ENCODE measurements at regions not wholly inside any gene's neighbourhood (a gene's known extent, or its start where the extent isn't known, plus 50 kb on each side); places are given as distances from the start of the nearest gene placed in this dataset.
A peak's percentile ranks its signal among the peaks of the same experiment; 100 is the strongest.

- Histone ChIP-seq H3K4me3 (no peak overlapping the region), H3K4me1 (ENCODE audit: control insufficient read depth in 1 of 2, low read depth in 2 of 2) (peaks cover 6 to 36% of the 10 kb centered on the region in 2 donors), H3K9me3 (no peaks in the 10 kb centered on the region), H3K27me3 (replicated peaks; ENCODE audit: insufficient read depth) (no peaks in the 10 kb centered on the region), H3K27ac (no peak overlapping the region), H3K36me3 (no peaks in the 10 kb centered on the region)
- ATAC-seq (ENCODE audit: insufficient number of reproducible peaks, low FRiP score, low read depth) (peak; percentile 46), DNase-seq (ENCODE audit: low spot score) (no peak)
- TF ChIP-seq CTCF (IDR thresholded peaks at IDR 0.05) = no peak
These were observed 161.7 kb upstream of the CXCL13 start for GRCh38 chr4:77443941-77444340.

- H3K4me1 ChIP-seq (ENCODE audit: control insufficient read depth in 1 of 2, low read depth in 2 of 2) = peaks cover 6 to 44% of the 10 kb centered on the region in 2 donors
- DNase-seq (ENCODE audit: low spot score) = no peak
- TF ChIP-seq CTCF (IDR thresholded peaks at IDR 0.05) = no peak
- no peak overlapping the region for H3K4me3 ChIP-seq
- no peak for ATAC-seq (ENCODE audit: insufficient number of reproducible peaks, low FRiP score, low read depth)
- peak overlapping the region in 1 of 2 donors; percentile 14 for H3K27ac ChIP-seq
- no peaks in the 10 kb centered on the region for H3K9me3 ChIP-seq
- H3K27me3 ChIP-seq (replicated peaks; ENCODE audit: insufficient read depth) = no peaks in the 10 kb centered on the region
- H3K36me3 ChIP-seq = no peaks in the 10 kb centered on the region
These were observed 159.8 kb upstream of the CXCL13 start for GRCh38 chr4:77445823-77446222.

GRCh38 chr4:77446601-77447000, 159.0 kb upstream of the CXCL13 start:
- ATAC-seq (ENCODE audit: insufficient number of reproducible peaks, low FRiP score, low read depth) = no peak

GRCh38 chr4:77449171-77449570, 156.4 kb upstream of the CXCL13 start:
- H3K27ac ChIP-seq = no peak overlapping the region
- ATAC-seq (ENCODE audit: insufficient number of reproducible peaks, low FRiP score, low read depth) = no peak
- H3K4me3 ChIP-seq = no peak overlapping the region
- no peak for TF ChIP-seq CTCF (IDR thresholded peaks at IDR 0.05)
- peaks cover 6 to 34% of the 10 kb centered on the region in 2 donors for H3K4me1 ChIP-seq (ENCODE audit: control insufficient read depth in 1 of 2, low read depth in 2 of 2)
- no peaks in the 10 kb centered on the region for H3K9me3 ChIP-seq
- DNase-seq (ENCODE audit: low spot score) = no peak
- no peaks in the 10 kb centered on the region for H3K27me3 ChIP-seq (replicated peaks; ENCODE audit: insufficient read depth)
- no peaks in the 10 kb centered on the region for H3K36me3 ChIP-seq

More at GRCh38 chr4:77446601-77447000, 159.0 kb upstream of the CXCL13 start:
- H3K36me3 ChIP-seq = no peaks in the 10 kb centered on the region
- H3K4me1 ChIP-seq (ENCODE audit: control insufficient read depth in 1 of 2, low read depth in 2 of 2) = peaks cover 6 to 44% of the 10 kb centered on the region in 2 donors
- H3K9me3 ChIP-seq = no peaks in the 10 kb centered on the region
- H3K4me3 ChIP-seq = no peak overlapping the region
- DNase-seq (ENCODE audit: low spot score) = no peak
- no peak for TF ChIP-seq CTCF (IDR thresholded peaks at IDR 0.05)
- H3K27ac ChIP-seq = peak overlapping the region in 1 of 2 donors; percentile 3
- no peaks in the 10 kb centered on the region for H3K27me3 ChIP-seq (replicated peaks; ENCODE audit: insufficient read depth)

GRCh38 chr4:77450006-77450405, 155.6 kb upstream of the CXCL13 start:
- ATAC-seq (ENCODE audit: insufficient number of reproducible peaks, low FRiP score, low read depth) = no peak
- Histone ChIP-seq H3K9me3 (no peaks in the 10 kb centered on the region), H3K27me3 (replicated peaks; ENCODE audit: insufficient read depth) (no peaks in the 10 kb centered on the region), H3K36me3 (no peaks in the 10 kb centered on the region), H3K4me1 (ENCODE audit: control insufficient read depth in 1 of 2, low read depth in 2 of 2) (peaks cover 6 to 30% of the 10 kb centered on the region in 2 donors), H3K4me3 (no peak overlapping the region), H3K27ac (no peak overlapping the region)
- no peak for DNase-seq (ENCODE audit: low spot score)
- TF ChIP-seq CTCF (IDR thresholded peaks at IDR 0.05) = no peak

Measured in thoracic aorta (tissue), 2 donors.